Natural killer cell (primary cell): ENCODE measurements at regions not wholly inside any gene's neighbourhood (a gene's known extent, or its start where the extent isn't known, plus 50 kb on each side); places are given as distances from the start of the nearest gene placed in this dataset.

Experiments used
- ATAC-seq, 3 donors: fragments of 150-1000 bp in 2 of 3; fragments of 200-7000 bp in 1 of 3; cut with Tn5 transposase; 1 replicate in 1 of 3; 2 replicates in 2 of 3; pipeline ENCODE4 v1.10.0; 2021; ENCODE audit warnings: mild to moderate bottlenecking in 2 of 3, moderate library complexity in 2 of 3
- DNase-seq, 2 donors: peaks; one replicate each; pipeline versions ENCODE4 v3.0.0 to v3.0.0-alpha.2; 2013 to 2021; ENCODE audit warnings: mixed read lengths in 1 of 2
- H3K27ac ChIP-seq: one replicate; pipeline ENCODE4 v1.5.1; 2013; ENCODE audit warnings: mild to moderate bottlenecking, low read length
- H3K27me3 ChIP-seq: one replicate; pipeline ENCODE4 v1.6.1; 2013; ENCODE audit warnings: low read length; ENCODE audit not compliant: control insufficient read depth, insufficient read depth
- H3K36me3 ChIP-seq: one replicate; pipeline ENCODE4 v1.6.1; 2013; ENCODE audit warnings: low read length; ENCODE audit not compliant: control insufficient read depth, insufficient read depth
- H3K4me1 ChIP-seq: one replicate; pipeline ENCODE4 v1.6.1; 2013; ENCODE audit warnings: low read length; ENCODE audit not compliant: control insufficient read depth, insufficient read depth
- H3K4me3 ChIP-seq: one replicate; pipeline ENCODE4 v1.5.1; 2013; ENCODE audit warnings: low read length
- H3K9me3 ChIP-seq: one replicate; pipeline ENCODE4 v1.6.1; 2013; ENCODE audit warnings: low read length; ENCODE audit not compliant: control insufficient read depth, insufficient read depth
- H3K27ac Mint-ChIP-seq, 2 donors: one replicate each; pipeline ENCODE4 v1.8.0; 2022; ENCODE audit warnings: mild to moderate bottlenecking in 2 of 2, mixed read lengths in 2 of 2, moderate library complexity in 1 of 2
- H3K27me3 Mint-ChIP-seq, 2 donors: one replicate each; pipeline ENCODE4 v1.8.0; 2022; ENCODE audit warnings: low read depth in 2 of 2, mixed read lengths in 2 of 2
- H3K36me3 Mint-ChIP-seq: one replicate; pipeline ENCODE4 v1.8.0; 2022; ENCODE audit warnings: mixed read lengths
- H3K4me1 Mint-ChIP-seq, 2 donors: one replicate each; pipeline ENCODE4 v1.8.0; 2022; ENCODE audit warnings: mixed read lengths in 2 of 2
- H3K4me3 Mint-ChIP-seq: one replicate; pipeline ENCODE4 v1.8.0; 2022; ENCODE audit warnings: mild to moderate bottlenecking, moderate library complexity, mixed read lengths
- H3K9me3 Mint-ChIP-seq, 2 donors: one replicate each; pipeline ENCODE4 v1.8.0; 2022; ENCODE audit warnings: mixed read lengths in 2 of 2
- CTCF ChIP-seq: fragments of 200-600 bp; IDR thresholded peaks from one replicate; pipeline ENCODE4 v1.8.0; 2022; ENCODE audit warnings: antibody characterized with exemption
- WGBS: methylation state at CpG from one replicate; pipeline ENCODE4 v1.1.7; 2013; ENCODE audit warnings: missing lambda C conversion rate; ENCODE audit not compliant: insufficient coverage; 5-methylcytosine and 5-hydroxymethylcytosine counted together
- intact Hi-C: fragments of 100-400 bp; cut with micrococcal nuclease; formaldehyde crosslinking; loops from one replicate; pipeline ENCODE4 v1.14.2; 2022

GRCh38 chr16:74100395-74101326 lies 196.0 kb upstream of the PSMD7 start:
- no peak overlapping the region for H3K4me3 Mint-ChIP-seq
- TF ChIP-seq CTCF, result no peak
- Histone ChIP-seq H3K9me3 (no peaks in the 10 kb centered on the region), H3K4me3 (no peak overlapping the region), H3K27ac (no peak overlapping the region), H3K27me3 (no peaks in the 10 kb centered on the region), H3K36me3 (no peaks in the 10 kb centered on the region), H3K4me1 (no peaks in the 10 kb centered on the region)
- H3K9me3 Mint-ChIP-seq, result no peaks in the 10 kb centered on the region
- no peak for DNase-seq
- no peaks in the 10 kb centered on the region for H3K4me1 Mint-ChIP-seq
- H3K27me3 Mint-ChIP-seq, result no peaks in the 10 kb centered on the region
- H3K36me3 Mint-ChIP-seq, result no peaks in the 10 kb centered on the region
- H3K27ac Mint-ChIP-seq, result no peak overlapping the region
- no peak for ATAC-seq
- intact Hi-C loops, result no loop called here
- WGBS, result 58% methylated on average over 6 of the region's 7 CpGs

DNA sequence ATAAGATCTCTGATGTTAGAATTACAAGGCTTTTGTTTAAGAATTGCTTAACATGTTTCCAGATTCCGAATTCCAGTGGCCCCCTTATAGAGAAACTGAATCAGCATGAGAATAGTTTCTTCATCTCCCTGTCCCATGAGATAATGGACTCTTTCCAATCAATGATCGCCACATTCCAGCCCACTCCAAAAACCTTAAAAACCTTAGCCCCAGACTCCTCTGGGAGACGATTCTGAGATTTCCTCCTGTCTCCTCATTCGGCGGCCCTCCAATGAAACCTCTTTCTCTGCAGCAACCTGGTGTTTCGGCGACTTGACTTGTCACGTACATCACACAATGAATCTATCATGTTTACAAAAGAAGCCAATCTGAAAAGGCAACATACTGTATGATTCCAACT lies 197.1 kb upstream of the PSMD7 start:
- no peak for ATAC-seq
- H3K4me3 Mint-ChIP-seq, result no peak overlapping the region
- H3K27ac Mint-ChIP-seq, result no peak overlapping the region
- no peak for TF ChIP-seq CTCF
- H3K4me1 ChIP-seq, result no peaks in the 10 kb centered on the region
- H3K27ac ChIP-seq, result no peak overlapping the region
- no peaks in the 10 kb centered on the region for H3K36me3 ChIP-seq
- no peaks in the 10 kb centered on the region for H3K36me3 Mint-ChIP-seq
- H3K4me1 Mint-ChIP-seq, result no peaks in the 10 kb centered on the region
- H3K9me3 Mint-ChIP-seq, result peaks cover 0 to 2% of the 10 kb centered on the region in 2 donors
- H3K27me3 Mint-ChIP-seq, result no peaks in the 10 kb centered on the region
- DNase-seq, result no peak
- H3K4me3 ChIP-seq, result no peak overlapping the region
- intact Hi-C loops, result no loop called here
- 94% methylated on average over 8 of the region's 8 CpGs for WGBS
- no peaks in the 10 kb centered on the region for H3K9me3 ChIP-seq
- no peaks in the 10 kb centered on the region for H3K27me3 ChIP-seq

- DNase-seq (no peak), ATAC-seq (no peak)
- Histone ChIP-seq H3K36me3 (no peaks in the 10 kb centered on the region), H3K4me3 (no peak overlapping the region), H3K27me3 (no peaks in the 10 kb centered on the region), H3K9me3 (no peaks in the 10 kb centered on the region), H3K4me1 (no peaks in the 10 kb centered on the region), H3K27ac (no peak overlapping the region)
- Mint-ChIP-seq H3K9me3 (peaks cover 0 to 2% of the 10 kb centered on the region in 2 donors), H3K4me3 (no peak overlapping the region), H3K27ac (no peak overlapping the region), H3K36me3 (no peaks in the 10 kb centered on the region), H3K4me1 (no peaks in the 10 kb centered on the region), H3K27me3 (no peaks in the 10 kb centered on the region)
- TF ChIP-seq CTCF, result no peak
- WGBS, result 75% methylated on average over 1 of the region's 1 CpG
- intact Hi-C loops, result no loop called here
Measured at GRCh38 chr16:74094962-74095361, 201.7 kb upstream of the PSMD7 start.

DNA sequence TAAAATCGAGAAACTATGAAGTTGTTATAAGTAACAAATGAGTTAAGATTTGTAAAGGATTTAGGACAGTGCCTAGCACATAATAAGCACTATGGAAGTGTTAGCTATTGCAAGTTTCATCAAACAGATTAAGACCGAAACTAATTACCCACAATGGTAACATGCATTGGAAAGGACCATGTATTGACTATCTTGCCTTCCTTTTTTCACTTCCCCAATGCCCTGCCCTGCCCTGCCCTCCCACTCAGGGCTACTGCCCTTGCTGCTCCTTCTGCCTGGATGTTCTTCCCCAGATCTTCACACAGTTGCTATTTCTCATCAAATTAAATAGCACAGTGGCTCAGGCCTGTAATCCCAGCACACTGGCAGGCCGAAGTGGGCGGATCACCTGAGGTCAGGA lies 202.1 kb upstream of the PSMD7 start:
- WGBS, result 85% methylated on average over 4 of the region's 4 CpGs
- no peaks in the 10 kb centered on the region for H3K36me3 ChIP-seq
- ATAC-seq (no peak), DNase-seq (no peak)
- Mint-ChIP-seq H3K9me3 (peaks cover 0 to 2% of the 10 kb centered on the region in 2 donors), H3K36me3 (no peaks in the 10 kb centered on the region), H3K27ac (no peak overlapping the region), H3K27me3 (no peaks in the 10 kb centered on the region), H3K4me1 (no peaks in the 10 kb centered on the region), H3K4me3 (no peak overlapping the region)
- H3K27ac ChIP-seq, result no peak overlapping the region
- no peaks in the 10 kb centered on the region for H3K4me1 ChIP-seq
- no peaks in the 10 kb centered on the region for H3K9me3 ChIP-seq
- no peak for TF ChIP-seq CTCF
- no peak overlapping the region for H3K4me3 ChIP-seq
- H3K27me3 ChIP-seq, result no peaks in the 10 kb centered on the region
- intact Hi-C loops, result no loop called here
